SKM-1 (cell line): ENCODE measurements at regions not wholly inside any gene's neighbourhood (a gene's known extent, or its start where the extent isn't known, plus 50 kb on each side); places are given as distances from the start of the nearest gene placed in this dataset.
A peak's percentile ranks its signal among the peaks of the same experiment; 100 is the strongest.
"Not testable (repeated sequence)": the region's sequence is repeated elsewhere in the genome, so short reads cannot be mapped to it uniquely, and the experiment has no call there.

Source experiments
- DNase-seq: peaks from one replicate; lab custom pipeline; 2025; ENCODE audit not compliant: unreplicated experiment; lab: John Stamatoyannopoulos, UW

- no peak for DNase-seq
These were observed 98.7 kb upstream of the SGK1 start for GRCh38 chr6:134416418-134417154.

GRCh38 chr6:134415656-134416055 is 97.7 kb upstream of the SGK1 start:
- no peak for DNase-seq

GRCh38 chr6:134415194-134415593 is 97.3 kb upstream of the SGK1 start:
- DNase-seq = no peak

GRCh38 chr6:134414793-134415192 is 96.9 kb upstream of the SGK1 start:
- DNase-seq = no peak

- DNase-seq = peak; percentile 73
These were observed 95.3 kb upstream of the SGK1 start for GRCh38 chr6:134413241-134413643.

- DNase-seq = no peak
These were observed 92.6 kb upstream of the SGK1 start for GRCh38 chr6:134410541-134410940.

GRCh38 chr6:134407791-134408190 is 89.9 kb upstream of the SGK1 start:
- DNase-seq = no peak

GRCh38 chr6:134406311-134406710 is 88.4 kb upstream of the SGK1 start:
- DNase-seq = no peak

GRCh38 chr6:134405386-134406087 is 87.6 kb upstream of the SGK1 start:
- no peak for DNase-seq

GRCh38 chr6:134403312-134403711 is 85.4 kb upstream of the SGK1 start:
- not testable (repeated sequence) for DNase-seq

GRCh38 chr6:134402372-134402984 is 84.6 kb upstream of the SGK1 start:
- DNase-seq = no peak

- no peak for DNase-seq
These were observed 83.0 kb upstream of the SGK1 start for GRCh38 chr6:134400941-134401340.

GRCh38 chr6:134398453-134398852 is 80.5 kb upstream of the SGK1 start:
- DNase-seq = no peak

GRCh38 chr6:134397676-134398075 is 79.8 kb upstream of the SGK1 start:
- DNase-seq = no peak

GRCh38 chr6:134394905-134395304 is 77.0 kb upstream of the SGK1 start:
- no peak for DNase-seq

- no peak for DNase-seq
These were observed 76.3 kb upstream of the SGK1 start for GRCh38 chr6:134394208-134394607.

- DNase-seq = no peak
These were observed 73.3 kb upstream of the SGK1 start for GRCh38 chr6:134391205-134391604.

- no peak for DNase-seq
These were observed 71.7 kb upstream of the SGK1 start for GRCh38 chr6:134389658-134390057.

GRCh38 chr6:134389129-134389528 is 71.2 kb upstream of the SGK1 start:
- DNase-seq = peak; percentile 60

GRCh38 chr6:134386482-134386881 is 68.6 kb upstream of the SGK1 start:
- not testable (repeated sequence) for DNase-seq

- no peak for DNase-seq
These were observed 64.0 kb upstream of the SGK1 start for GRCh38 chr6:134381959-134382358.

GRCh38 chr6:134379599-134379998 is 61.7 kb upstream of the SGK1 start:
- DNase-seq = no peak
